Lower leg skin (tissue), 3 donors: ENCODE measurements at regions not wholly inside any gene's neighbourhood (a gene's known extent, or its start where the extent isn't known, plus 50 kb on each side); places are given as distances from the start of the nearest gene placed in this dataset.

ENCODE experiments used
- POLR2A ChIP-seq, 2 donors: fragments of 450-650 bp; IDR thresholded peaks; one replicate each; pipeline ENCODE4 v1.6.1; 2016 to 2017; ENCODE audit warnings: antibody characterized with exemption in 2 of 2, mild to moderate bottlenecking in 1 of 2, moderate library complexity in 1 of 2
- TF ChIP-seq, protein P1 (sequence below), 3 donors: fragments of 450-650 bp; IDR thresholded peaks; one replicate each; pipeline ENCODE4 v1.5.1; 2016; ENCODE audit warnings: antibody characterized with exemption in 3 of 3, mild to moderate bottlenecking in 3 of 3, moderate library complexity in 2 of 3

DNA sequence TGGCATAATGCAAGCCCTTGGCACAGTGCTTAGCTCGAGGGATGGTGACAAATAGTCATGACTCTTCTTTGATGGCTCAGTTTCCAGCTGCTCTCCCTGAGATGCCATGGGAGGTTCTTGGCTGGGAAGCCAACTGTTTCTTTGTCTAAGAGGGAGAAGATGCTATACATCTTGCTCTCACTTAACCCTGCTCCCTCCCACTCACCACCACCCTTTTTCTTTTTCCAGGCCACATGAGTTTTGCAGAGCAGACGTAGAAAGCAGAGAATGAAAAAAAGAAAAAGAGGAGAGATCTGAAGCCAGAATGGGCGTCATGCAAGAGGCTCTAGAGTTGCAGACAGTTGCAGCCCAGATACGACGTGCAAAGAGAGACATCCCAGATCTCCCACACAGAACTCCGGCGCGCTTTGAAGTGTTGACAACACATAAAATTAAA, 160.5 kb downstream of the FGF18 start:
- TF ChIP-seq POLR2A (IDR thresholded peaks at IDR 0.05), result no peak
- TF ChIP-seq, protein P1, sequence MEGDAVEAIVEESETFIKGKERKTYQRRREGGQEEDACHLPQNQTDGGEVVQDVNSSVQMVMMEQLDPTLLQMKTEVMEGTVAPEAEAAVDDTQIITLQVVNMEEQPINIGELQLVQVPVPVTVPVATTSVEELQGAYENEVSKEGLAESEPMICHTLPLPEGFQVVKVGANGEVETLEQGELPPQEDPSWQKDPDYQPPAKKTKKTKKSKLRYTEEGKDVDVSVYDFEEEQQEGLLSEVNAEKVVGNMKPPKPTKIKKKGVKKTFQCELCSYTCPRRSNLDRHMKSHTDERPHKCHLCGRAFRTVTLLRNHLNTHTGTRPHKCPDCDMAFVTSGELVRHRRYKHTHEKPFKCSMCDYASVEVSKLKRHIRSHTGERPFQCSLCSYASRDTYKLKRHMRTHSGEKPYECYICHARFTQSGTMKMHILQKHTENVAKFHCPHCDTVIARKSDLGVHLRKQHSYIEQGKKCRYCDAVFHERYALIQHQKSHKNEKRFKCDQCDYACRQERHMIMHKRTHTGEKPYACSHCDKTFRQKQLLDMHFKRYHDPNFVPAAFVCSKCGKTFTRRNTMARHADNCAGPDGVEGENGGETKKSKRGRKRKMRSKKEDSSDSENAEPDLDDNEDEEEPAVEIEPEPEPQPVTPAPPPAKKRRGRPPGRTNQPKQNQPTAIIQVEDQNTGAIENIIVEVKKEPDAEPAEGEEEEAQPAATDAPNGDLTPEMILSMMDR (IDR thresholded peaks at IDR 0.05), result no peak
